ENCODE measurements at regions not wholly inside any gene's neighbourhood (a gene's known extent, or its start where the extent isn't known, plus 50 kb on each side); places are given as distances from the start of the nearest gene placed in this dataset.

DNA sequence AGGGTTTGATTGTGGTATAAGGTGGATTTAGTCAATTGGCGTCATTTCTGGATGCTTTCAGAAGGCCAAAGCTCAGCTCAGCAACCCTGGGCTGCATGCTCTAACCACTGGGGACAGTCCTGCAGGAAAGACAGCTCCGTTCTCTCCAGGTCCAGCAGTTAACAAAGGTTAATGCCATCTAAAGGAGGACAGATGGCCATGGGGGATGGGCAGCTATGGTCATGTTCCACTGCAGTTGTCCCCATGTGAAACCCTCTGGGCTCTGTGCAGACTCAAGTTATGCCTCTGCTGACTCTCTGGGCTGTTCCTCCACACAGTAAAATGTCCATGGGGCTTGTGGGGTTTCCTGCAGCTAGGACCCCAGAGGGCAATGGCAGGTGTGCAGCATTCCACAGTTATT is 562.1 kb upstream of the ADGRL3 start:
- no peaks in the 10 kb centered on the region for H4K20me1 ChIP-seq (ENCODE audit: insufficient read depth)
- H2AFZ ChIP-seq, result no peak overlapping the region
- H3K27me3 ChIP-seq (replicated peaks; ENCODE audit: insufficient read depth), result no peaks in the 10 kb centered on the region
- no peak overlapping the region for H3K27ac ChIP-seq
- 15% methylated on average over 2 of the region's 2 CpGs for WGBS, 2 experiments (ENCODE audit: low coverage in 1 of 2, low lambda C conversion rate in 2 of 2, missing lambda C conversion rate in 2 of 2)
- H3F3A ChIP-seq (ENCODE audit: insufficient read depth), result no peaks in the 10 kb centered on the region
- no peak overlapping the region for H3K4me2 ChIP-seq (ENCODE audit: unreplicated experiment)
- no peak for TF ChIP-seq EZH2 (IDR thresholded peaks at IDR 0.05; ENCODE audit: insufficient read depth, poor library complexity, severe bottlenecking)
- no peak for TF ChIP-seq EZH2phosphoT487 (IDR thresholded peaks at IDR 0.05; ENCODE audit: insufficient read depth, low read depth)
- H3K4me3 ChIP-seq, result no peak overlapping the region
- in situ Hi-C loops (cut with MboI), result no loop called here
- no peaks in the 10 kb centered on the region for H3K9me2 ChIP-seq (ENCODE audit: insufficient read depth)
- H3K4me1 ChIP-seq (ENCODE audit: insufficient read depth), result no peaks in the 10 kb centered on the region
- H3K36me3 ChIP-seq (ENCODE audit: low read depth), result no peaks in the 10 kb centered on the region
- no peak overlapping the region for H3K9ac ChIP-seq
- no peak for DNase-seq
- H3K79me2 ChIP-seq (ENCODE audit: insufficient read depth), result no peaks in the 10 kb centered on the region
- no peaks in the 10 kb centered on the region for H3K9me3 ChIP-seq (ENCODE audit: low read depth)

DNA sequence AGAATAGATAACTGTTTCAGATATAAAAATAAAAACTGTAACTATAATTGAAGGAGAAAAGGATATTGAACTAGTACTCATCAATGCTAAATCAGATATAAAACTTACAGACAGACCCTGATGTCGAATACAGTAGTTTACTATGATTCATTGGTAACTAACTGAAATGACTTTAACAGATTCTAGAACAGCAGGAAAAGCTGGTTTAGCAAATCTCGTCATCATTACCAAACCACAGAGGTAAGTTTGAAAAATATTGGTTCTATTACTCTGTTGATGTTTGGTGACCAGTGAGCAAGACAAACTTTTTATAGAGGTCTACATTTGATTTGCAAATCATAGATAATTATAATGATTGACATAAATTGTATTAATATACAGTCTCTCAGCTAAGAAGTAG is 551.4 kb upstream of the ADGRL3 start:
- H3K27ac ChIP-seq, result no peak overlapping the region
- no peak overlapping the region for H3K9ac ChIP-seq
- no peaks in the 10 kb centered on the region for H3K27me3 ChIP-seq (replicated peaks; ENCODE audit: insufficient read depth)
- 6% methylated on average over 2 of the region's 2 CpGs for WGBS, 2 experiments (ENCODE audit: low coverage in 1 of 2, low lambda C conversion rate in 2 of 2, missing lambda C conversion rate in 2 of 2)
- no peak overlapping the region for H3K4me2 ChIP-seq (ENCODE audit: unreplicated experiment)
- no peak for DNase-seq
- H3F3A ChIP-seq (ENCODE audit: insufficient read depth), result no peaks in the 10 kb centered on the region
- TF ChIP-seq EZH2 (IDR thresholded peaks at IDR 0.05; ENCODE audit: insufficient read depth, poor library complexity, severe bottlenecking) (no peak), EZH2phosphoT487 (IDR thresholded peaks at IDR 0.05; ENCODE audit: insufficient read depth, low read depth) (no peak)
- no peak overlapping the region for H2AFZ ChIP-seq
- no peaks in the 10 kb centered on the region for H3K36me3 ChIP-seq (ENCODE audit: low read depth)
- H3K4me1 ChIP-seq (ENCODE audit: insufficient read depth), result no peaks in the 10 kb centered on the region
- no peaks in the 10 kb centered on the region for H3K9me2 ChIP-seq (ENCODE audit: insufficient read depth)
- no peaks in the 10 kb centered on the region for H3K79me2 ChIP-seq (ENCODE audit: insufficient read depth)
- no peaks in the 10 kb centered on the region for H4K20me1 ChIP-seq (ENCODE audit: insufficient read depth)
- no peak overlapping the region for H3K4me3 ChIP-seq
- H3K9me3 ChIP-seq (ENCODE audit: low read depth), result no peaks in the 10 kb centered on the region
- in situ Hi-C loops (cut with MboI), result no loop called here

DNA sequence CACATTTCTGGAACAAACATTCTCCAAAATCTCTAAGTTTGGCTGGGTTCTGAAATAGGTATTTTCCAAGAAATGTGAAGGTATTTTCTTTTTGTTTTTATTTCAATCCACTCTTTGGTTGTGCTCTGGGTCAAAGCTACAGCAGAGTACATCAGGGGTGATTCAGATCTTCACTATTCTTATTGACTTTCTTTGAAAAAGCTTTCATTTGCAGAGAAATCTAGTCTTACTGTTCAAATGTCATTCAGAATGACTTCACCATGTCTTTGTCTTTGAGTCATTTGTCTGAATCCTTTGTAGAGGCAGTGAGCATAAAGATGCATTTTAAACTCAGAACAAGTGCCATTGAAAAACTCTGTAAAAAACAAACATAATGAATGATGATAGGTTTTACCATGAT is 547.2 kb upstream of the ADGRL3 start:
- H3K36me3 ChIP-seq (ENCODE audit: low read depth), result no peaks in the 10 kb centered on the region
- no peak overlapping the region for H3K4me2 ChIP-seq (ENCODE audit: unreplicated experiment)
- no peaks in the 10 kb centered on the region for H3K27me3 ChIP-seq (replicated peaks; ENCODE audit: insufficient read depth)
- no peak for DNase-seq
- H3F3A ChIP-seq (ENCODE audit: insufficient read depth), result no peaks in the 10 kb centered on the region
- in situ Hi-C loops (cut with MboI), result no loop called here
- no peaks in the 10 kb centered on the region for H3K9me3 ChIP-seq (ENCODE audit: low read depth)
- no peaks in the 10 kb centered on the region for H3K4me1 ChIP-seq (ENCODE audit: insufficient read depth)
- no peaks in the 10 kb centered on the region for H3K79me2 ChIP-seq (ENCODE audit: insufficient read depth)
- no peaks in the 10 kb centered on the region for H4K20me1 ChIP-seq (ENCODE audit: insufficient read depth)
- H3K9ac ChIP-seq, result no peak overlapping the region
- H2AFZ ChIP-seq, result no peak overlapping the region
- no peaks in the 10 kb centered on the region for H3K9me2 ChIP-seq (ENCODE audit: insufficient read depth)
- no peak for TF ChIP-seq EZH2phosphoT487 (IDR thresholded peaks at IDR 0.05; ENCODE audit: insufficient read depth, low read depth)
- no peak for TF ChIP-seq EZH2 (IDR thresholded peaks at IDR 0.05; ENCODE audit: insufficient read depth, poor library complexity, severe bottlenecking)
- H3K27ac ChIP-seq, result no peak overlapping the region
- H3K4me3 ChIP-seq, result no peak overlapping the region

DNA sequence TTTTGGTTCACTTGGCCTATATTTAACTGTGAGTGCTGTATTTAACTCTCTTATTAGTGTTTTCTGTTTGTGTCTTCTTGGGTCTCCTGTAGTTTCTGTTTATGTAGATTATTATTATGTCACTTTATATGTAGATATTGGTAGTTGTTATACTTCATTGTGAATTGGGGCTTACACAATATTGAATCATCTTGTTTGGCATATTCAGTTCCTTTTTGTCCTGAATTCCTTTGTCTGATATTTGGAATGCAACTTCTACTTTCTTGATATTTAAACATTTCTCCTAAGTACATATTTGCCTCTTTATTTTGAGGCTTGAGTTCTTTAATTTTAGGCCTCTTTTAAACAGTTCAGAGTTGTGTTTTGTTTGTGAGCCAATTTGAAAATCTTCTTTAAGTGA is 544.8 kb upstream of the ADGRL3 start:
- H4K20me1 ChIP-seq (ENCODE audit: insufficient read depth), result no peaks in the 10 kb centered on the region
- H3K27me3 ChIP-seq (replicated peaks; ENCODE audit: insufficient read depth), result no peaks in the 10 kb centered on the region
- H3K4me1 ChIP-seq (ENCODE audit: insufficient read depth), result no peaks in the 10 kb centered on the region
- H3K36me3 ChIP-seq (ENCODE audit: low read depth), result no peaks in the 10 kb centered on the region
- H3K79me2 ChIP-seq (ENCODE audit: insufficient read depth), result no peaks in the 10 kb centered on the region
- no peak overlapping the region for H2AFZ ChIP-seq
- no peak for DNase-seq
- no peak overlapping the region for H3K4me2 ChIP-seq (ENCODE audit: unreplicated experiment)
- H3K9me2 ChIP-seq (ENCODE audit: insufficient read depth), result no peaks in the 10 kb centered on the region
- H3F3A ChIP-seq (ENCODE audit: insufficient read depth), result no peaks in the 10 kb centered on the region
- no peak overlapping the region for H3K4me3 ChIP-seq
- no peak overlapping the region for H3K27ac ChIP-seq
- H3K9ac ChIP-seq, result no peak overlapping the region
- H3K9me3 ChIP-seq (ENCODE audit: low read depth), result no peaks in the 10 kb centered on the region
- in situ Hi-C loops (cut with MboI), result no loop called here
- TF ChIP-seq EZH2phosphoT487 (IDR thresholded peaks at IDR 0.05; ENCODE audit: insufficient read depth, low read depth), result no peak
- no peak for TF ChIP-seq EZH2 (IDR thresholded peaks at IDR 0.05; ENCODE audit: insufficient read depth, poor library complexity, severe bottlenecking)

DNA sequence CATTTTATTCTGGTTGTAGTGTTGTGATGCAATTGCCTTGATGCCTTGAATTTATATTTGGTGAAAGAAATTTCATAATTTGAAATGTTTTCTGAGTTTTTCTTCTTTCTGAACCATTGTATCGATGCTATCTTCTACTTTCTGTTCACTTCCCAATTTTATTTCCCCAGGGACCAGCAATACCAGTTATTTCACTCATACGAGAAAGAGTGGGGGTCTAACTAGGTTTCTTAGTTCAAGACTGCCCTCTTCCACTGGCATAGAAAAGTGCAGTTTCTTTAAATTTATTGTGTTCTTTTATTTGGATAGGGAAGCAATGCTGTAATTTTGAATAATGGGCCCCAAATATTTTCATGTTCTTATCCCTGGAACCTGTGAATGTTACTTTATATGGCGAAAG is 544.0 kb upstream of the ADGRL3 start:
- Histone ChIP-seq H3K4me1 (ENCODE audit: insufficient read depth) (no peaks in the 10 kb centered on the region), H3F3A (ENCODE audit: insufficient read depth) (no peaks in the 10 kb centered on the region), H3K9me2 (ENCODE audit: insufficient read depth) (no peaks in the 10 kb centered on the region), H3K9ac (no peak overlapping the region), H4K20me1 (ENCODE audit: insufficient read depth) (no peaks in the 10 kb centered on the region), H3K4me3 (no peak overlapping the region), H3K27ac (no peak overlapping the region), H3K9me3 (ENCODE audit: low read depth) (no peaks in the 10 kb centered on the region), H3K36me3 (ENCODE audit: low read depth) (no peaks in the 10 kb centered on the region), H3K27me3 (replicated peaks; ENCODE audit: insufficient read depth) (no peaks in the 10 kb centered on the region), H3K4me2 (ENCODE audit: unreplicated experiment) (no peak overlapping the region), H3K79me2 (ENCODE audit: insufficient read depth) (no peaks in the 10 kb centered on the region), H2AFZ (no peak overlapping the region)
- 19 to 21% methylated on average over 3 of the region's 3 CpGs for WGBS, 2 experiments (ENCODE audit: low coverage in 1 of 2, low lambda C conversion rate in 2 of 2, missing lambda C conversion rate in 2 of 2)
- TF ChIP-seq EZH2 (IDR thresholded peaks at IDR 0.05; ENCODE audit: insufficient read depth, poor library complexity, severe bottlenecking) (no peak), EZH2phosphoT487 (IDR thresholded peaks at IDR 0.05; ENCODE audit: insufficient read depth, low read depth) (no peak)
- no peak for DNase-seq
- in situ Hi-C loops (cut with MboI), result no loop called here

All from GM23248 (cell line).